DOHH2 (cell line): ENCODE measurements at regions not wholly inside any gene's neighbourhood (a gene's known extent, or its start where the extent isn't known, plus 50 kb on each side); places are given as distances from the start of the nearest gene placed in this dataset.

ENCODE experiments used
- EZH2phosphoT487 ChIP-seq: fragments of 200-600 bp; sonication (generic); IDR thresholded peaks from 2 replicates; pipeline ENCODE4 v1.6.1; 2017; ENCODE audit warnings: borderline replicate concordance, mild to moderate bottlenecking, antibody characterized with exemption, low read length, moderate library complexity, mixed read lengths
- TF ChIP-seq, protein P1 (sequence below): fragments of 200-600 bp; sonication (generic); IDR thresholded peaks from one replicate; pipeline ENCODE4 v1.5.1; 2014; ENCODE audit warnings: antibody characterized with exemption, mild to moderate bottlenecking, low read depth, low read length; ENCODE audit not compliant: poor library complexity, severe bottlenecking

GRCh38 chr2:225124311-225125017, 82.2 kb upstream of the DOCK10 start:
- TF ChIP-seq, protein P1, sequence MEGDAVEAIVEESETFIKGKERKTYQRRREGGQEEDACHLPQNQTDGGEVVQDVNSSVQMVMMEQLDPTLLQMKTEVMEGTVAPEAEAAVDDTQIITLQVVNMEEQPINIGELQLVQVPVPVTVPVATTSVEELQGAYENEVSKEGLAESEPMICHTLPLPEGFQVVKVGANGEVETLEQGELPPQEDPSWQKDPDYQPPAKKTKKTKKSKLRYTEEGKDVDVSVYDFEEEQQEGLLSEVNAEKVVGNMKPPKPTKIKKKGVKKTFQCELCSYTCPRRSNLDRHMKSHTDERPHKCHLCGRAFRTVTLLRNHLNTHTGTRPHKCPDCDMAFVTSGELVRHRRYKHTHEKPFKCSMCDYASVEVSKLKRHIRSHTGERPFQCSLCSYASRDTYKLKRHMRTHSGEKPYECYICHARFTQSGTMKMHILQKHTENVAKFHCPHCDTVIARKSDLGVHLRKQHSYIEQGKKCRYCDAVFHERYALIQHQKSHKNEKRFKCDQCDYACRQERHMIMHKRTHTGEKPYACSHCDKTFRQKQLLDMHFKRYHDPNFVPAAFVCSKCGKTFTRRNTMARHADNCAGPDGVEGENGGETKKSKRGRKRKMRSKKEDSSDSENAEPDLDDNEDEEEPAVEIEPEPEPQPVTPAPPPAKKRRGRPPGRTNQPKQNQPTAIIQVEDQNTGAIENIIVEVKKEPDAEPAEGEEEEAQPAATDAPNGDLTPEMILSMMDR: no peak
- no peak for TF ChIP-seq EZH2phosphoT487
